Stimulated activated effector memory CD8-positive, alpha-beta T cell treated with anti-CD3 and anti-CD28 coated beads, Interleukin-12 subunit alpha, Interleukin-12 subunit beta, amount 100 ng/mL, for 72 hours (primary cell): ENCODE measurements at regions not wholly inside any gene's neighbourhood (a gene's known extent, or its start where the extent isn't known, plus 50 kb on each side); places are given as distances from the start of the nearest gene placed in this dataset.

ENCODE experiments used
- ATAC-seq: fragments of 150-1000 bp; cut with Tn5 transposase; 2 replicates; pipeline ENCODE4 v1.10.0; 2021
- DNase-seq, 2 donors: peaks; one replicate each; pipeline ENCODE4 v3.0.0; 2021 to 2022; ENCODE audit warnings: low spot score in 2 of 2
- H3K27ac Mint-ChIP-seq: one replicate; pipeline ENCODE4 v1.8.0; 2022; ENCODE audit warnings: mild to moderate bottlenecking, mixed read lengths
- H3K36me3 Mint-ChIP-seq: one replicate; pipeline ENCODE4 v1.8.0; 2022; ENCODE audit warnings: mild to moderate bottlenecking, mixed read lengths
- H3K4me1 Mint-ChIP-seq: one replicate; pipeline ENCODE4 v1.8.0; 2022; ENCODE audit warnings: mixed read lengths
- H3K4me3 Mint-ChIP-seq: one replicate; pipeline ENCODE4 v1.8.0; 2022; ENCODE audit warnings: mild to moderate bottlenecking, mixed read lengths
- H3K9me3 Mint-ChIP-seq: one replicate; pipeline ENCODE4 v1.8.0; 2022; ENCODE audit warnings: mixed read lengths

GRCh38 chr4:181475781-181476507, 767.3 kb upstream of the TENM3 start:
- no peaks in the 10 kb centered on the region for H3K9me3 Mint-ChIP-seq
- H3K27ac Mint-ChIP-seq = no peak overlapping the region
- H3K4me1 Mint-ChIP-seq = no peaks in the 10 kb centered on the region
- H3K4me3 Mint-ChIP-seq = no peak overlapping the region
- ATAC-seq (no peak), DNase-seq (no peak)
- H3K36me3 Mint-ChIP-seq = no peaks in the 10 kb centered on the region

GRCh38 chr4:181476508-181476890, 766.7 kb upstream of the TENM3 start:
- Mint-ChIP-seq H3K9me3 (no peaks in the 10 kb centered on the region), H3K27ac (no peak overlapping the region), H3K4me3 (no peak overlapping the region), H3K4me1 (no peaks in the 10 kb centered on the region), H3K36me3 (no peaks in the 10 kb centered on the region)
- ATAC-seq = no peak
- no peak for DNase-seq

- Mint-ChIP-seq H3K36me3 (no peaks in the 10 kb centered on the region), H3K9me3 (no peaks in the 10 kb centered on the region), H3K27ac (no peak overlapping the region), H3K4me1 (no peaks in the 10 kb centered on the region), H3K4me3 (no peak overlapping the region)
- DNase-seq (no peak), ATAC-seq (no peak)
These were observed 765.6 kb upstream of the TENM3 start for GRCh38 chr4:181477591-181477990.

- H3K27ac Mint-ChIP-seq = no peak overlapping the region
- no peaks in the 10 kb centered on the region for H3K36me3 Mint-ChIP-seq
- H3K4me1 Mint-ChIP-seq = no peaks in the 10 kb centered on the region
- DNase-seq (no peak), ATAC-seq (no peak)
- no peaks in the 10 kb centered on the region for H3K9me3 Mint-ChIP-seq
- H3K4me3 Mint-ChIP-seq = no peak overlapping the region
These were observed 764.5 kb upstream of the TENM3 start for GRCh38 chr4:181478656-181479055.

GRCh38 chr4:181479141-181479540, 764.1 kb upstream of the TENM3 start:
- H3K36me3 Mint-ChIP-seq = no peaks in the 10 kb centered on the region
- ATAC-seq = no peak

GRCh38 chr4:181484396-181484795, 758.8 kb upstream of the TENM3 start:
- no peak for ATAC-seq
- no peak for DNase-seq
- no peak overlapping the region for H3K4me3 Mint-ChIP-seq
- H3K4me1 Mint-ChIP-seq = no peaks in the 10 kb centered on the region
- H3K27ac Mint-ChIP-seq = no peak overlapping the region
- peaks cover 3% of the 10 kb centered on the region for H3K9me3 Mint-ChIP-seq
- no peaks in the 10 kb centered on the region for H3K36me3 Mint-ChIP-seq

More at GRCh38 chr4:181479141-181479540, 764.1 kb upstream of the TENM3 start:
- no peak overlapping the region for H3K27ac Mint-ChIP-seq
- no peaks in the 10 kb centered on the region for H3K4me1 Mint-ChIP-seq
- peaks cover 3% of the 10 kb centered on the region for H3K9me3 Mint-ChIP-seq
- no peak for DNase-seq
- no peak overlapping the region for H3K4me3 Mint-ChIP-seq

- Mint-ChIP-seq H3K4me3 (no peak overlapping the region), H3K36me3 (no peaks in the 10 kb centered on the region), H3K27ac (no peak overlapping the region)
These were observed 754.3 kb upstream of the TENM3 start for GRCh38 chr4:181488926-181489325.

GRCh38 chr4:181498148-181498547, 745.1 kb upstream of the TENM3 start:
- no peak overlapping the region for H3K4me3 Mint-ChIP-seq
- H3K4me1 Mint-ChIP-seq = no peaks in the 10 kb centered on the region
- H3K36me3 Mint-ChIP-seq = no peaks in the 10 kb centered on the region
- no peak overlapping the region for H3K27ac Mint-ChIP-seq
- ATAC-seq (no peak), DNase-seq (no peak)
- peaks cover 11% of the 10 kb centered on the region for H3K9me3 Mint-ChIP-seq

More at GRCh38 chr4:181488926-181489325, 754.3 kb upstream of the TENM3 start:
- peaks cover 1% of the 10 kb centered on the region for H3K9me3 Mint-ChIP-seq
- no peak for ATAC-seq
- H3K4me1 Mint-ChIP-seq = no peaks in the 10 kb centered on the region
- DNase-seq = no peak

GRCh38 chr4:181502611-181503010, 740.6 kb upstream of the TENM3 start:
- DNase-seq = no peak
- Mint-ChIP-seq H3K9me3 (peaks cover 3% of the 10 kb centered on the region), H3K4me1 (no peaks in the 10 kb centered on the region), H3K4me3 (no peak overlapping the region), H3K27ac (no peak overlapping the region), H3K36me3 (no peaks in the 10 kb centered on the region)
- ATAC-seq = no peak

- no peaks in the 10 kb centered on the region for H3K36me3 Mint-ChIP-seq
- peaks cover 3% of the 10 kb centered on the region for H3K9me3 Mint-ChIP-seq
- H3K27ac Mint-ChIP-seq = no peak overlapping the region
- ATAC-seq (no peak), DNase-seq (no peak)
- H3K4me3 Mint-ChIP-seq = no peak overlapping the region
- no peaks in the 10 kb centered on the region for H3K4me1 Mint-ChIP-seq
These were observed 739.4 kb upstream of the TENM3 start for GRCh38 chr4:181503687-181504390.

- Mint-ChIP-seq H3K36me3 (no peaks in the 10 kb centered on the region), H3K4me1 (no peaks in the 10 kb centered on the region), H3K4me3 (no peak overlapping the region), H3K9me3 (peaks cover 6% of the 10 kb centered on the region), H3K27ac (no peak overlapping the region)
- ATAC-seq (no peak), DNase-seq (no peak)
These were observed 738.3 kb upstream of the TENM3 start for GRCh38 chr4:181504924-181505323.

GRCh38 chr4:181507180-181507835, 735.9 kb upstream of the TENM3 start:
- ATAC-seq (no peak), DNase-seq (no peak)
- Mint-ChIP-seq H3K9me3 (peaks cover 9% of the 10 kb centered on the region), H3K4me1 (no peaks in the 10 kb centered on the region), H3K36me3 (no peaks in the 10 kb centered on the region), H3K27ac (no peak overlapping the region), H3K4me3 (no peak overlapping the region)

GRCh38 chr4:181507938-181508337, 735.3 kb upstream of the TENM3 start:
- H3K4me3 Mint-ChIP-seq = no peak overlapping the region
- no peak for ATAC-seq
- no peak overlapping the region for H3K27ac Mint-ChIP-seq
- peaks cover 9% of the 10 kb centered on the region for H3K9me3 Mint-ChIP-seq
- no peaks in the 10 kb centered on the region for H3K4me1 Mint-ChIP-seq
- no peaks in the 10 kb centered on the region for H3K36me3 Mint-ChIP-seq
- no peak for DNase-seq

GRCh38 chr4:181508601-181509000, 734.6 kb upstream of the TENM3 start:
- no peaks in the 10 kb centered on the region for H3K36me3 Mint-ChIP-seq
- H3K9me3 Mint-ChIP-seq = peaks cover 9% of the 10 kb centered on the region
- no peak overlapping the region for H3K27ac Mint-ChIP-seq
- no peak for ATAC-seq
- H3K4me1 Mint-ChIP-seq = no peaks in the 10 kb centered on the region
- DNase-seq = no peak
- H3K4me3 Mint-ChIP-seq = no peak overlapping the region

- peaks cover 9% of the 10 kb centered on the region for H3K9me3 Mint-ChIP-seq
- no peaks in the 10 kb centered on the region for H3K36me3 Mint-ChIP-seq
- ATAC-seq (no peak), DNase-seq (no peak)
- H3K4me3 Mint-ChIP-seq = no peak overlapping the region
- no peak overlapping the region for H3K27ac Mint-ChIP-seq
- no peaks in the 10 kb centered on the region for H3K4me1 Mint-ChIP-seq
These were observed 734.1 kb upstream of the TENM3 start for GRCh38 chr4:181509073-181509472.

GRCh38 chr4:181517491-181517890, 725.7 kb upstream of the TENM3 start:
- H3K27ac Mint-ChIP-seq = no peak overlapping the region
- ATAC-seq (no peak), DNase-seq (no peak)
- H3K9me3 Mint-ChIP-seq = peaks cover 13% of the 10 kb centered on the region
- no peaks in the 10 kb centered on the region for H3K4me1 Mint-ChIP-seq
- no peaks in the 10 kb centered on the region for H3K36me3 Mint-ChIP-seq
- no peak overlapping the region for H3K4me3 Mint-ChIP-seq
